GM12872 (cell line): ENCODE measurements at regions not wholly inside any gene's neighbourhood (a gene's known extent, or its start where the extent isn't known, plus 50 kb on each side); places are given as distances from the start of the nearest gene placed in this dataset.

Source experiments
- CTCF ChIP-seq: IDR thresholded peaks from 3 replicates; pipeline ENCODE4 v1.5.1; 2011; ENCODE audit warnings: low read depth, mild to moderate bottlenecking, low read length, moderate library complexity; ENCODE audit not compliant: insufficient read depth

- no peak for TF ChIP-seq CTCF
Measured at GRCh38 chr16:77037696-77038347, 153.2 kb upstream of the MON1B start.

GRCh38 chr16:77041468-77041867 lies 149.5 kb upstream of the MON1B start:
- no peak for TF ChIP-seq CTCF

- peak; percentile 29; the same call in 2 of the 3 replicates for TF ChIP-seq CTCF
Measured at GRCh38 chr16:77043076-77043475, 147.9 kb upstream of the MON1B start.

- TF ChIP-seq CTCF: no peak
Measured at GRCh38 chr16:77046206-77046605, 144.8 kb upstream of the MON1B start.

GRCh38 chr16:77048085-77048484 lies 142.9 kb upstream of the MON1B start:
- TF ChIP-seq CTCF: no peak

- no peak for TF ChIP-seq CTCF
Measured at GRCh38 chr16:77049577-77049976, 141.4 kb upstream of the MON1B start.

GRCh38 chr16:77057161-77057774 lies 133.7 kb upstream of the MON1B start:
- no peak for TF ChIP-seq CTCF

- TF ChIP-seq CTCF: no peak
Measured at GRCh38 chr16:77059446-77059845, 131.5 kb upstream of the MON1B start.
